DMS114 treated with DMSO at 0.1 percent for 48 hours (cell line): ENCODE measurements at regions not wholly inside any gene's neighbourhood (a gene's known extent, or its start where the extent isn't known, plus 50 kb on each side); places are given as distances from the start of the nearest gene placed in this dataset.

Source experiments
- DNase-seq: peaks from one replicate; lab custom pipeline; 2025; ENCODE audit not compliant: unreplicated experiment; lab: John Stamatoyannopoulos, UW

DNA sequence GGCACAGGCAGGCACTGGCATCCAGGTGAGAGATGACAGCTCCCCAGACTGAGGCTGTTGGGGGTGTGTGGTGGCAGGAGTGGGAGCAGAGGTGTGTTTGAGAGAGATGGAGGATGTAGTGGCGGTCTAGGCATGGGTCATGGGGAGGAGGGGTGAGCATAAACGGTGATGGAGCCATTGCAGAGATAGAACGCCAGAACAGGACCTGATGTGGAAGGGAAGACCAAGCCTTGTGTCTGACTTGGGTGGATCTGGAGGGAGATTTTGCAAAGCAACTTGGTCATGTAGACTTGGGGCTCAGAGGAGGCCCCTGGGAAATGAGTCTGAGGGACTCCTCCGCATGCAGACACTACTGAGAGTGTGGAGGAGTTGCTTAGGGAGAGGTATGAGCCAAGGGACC lies 50.0 kb upstream of the CLDN5 start:
- DNase-seq: no peak

DNA sequence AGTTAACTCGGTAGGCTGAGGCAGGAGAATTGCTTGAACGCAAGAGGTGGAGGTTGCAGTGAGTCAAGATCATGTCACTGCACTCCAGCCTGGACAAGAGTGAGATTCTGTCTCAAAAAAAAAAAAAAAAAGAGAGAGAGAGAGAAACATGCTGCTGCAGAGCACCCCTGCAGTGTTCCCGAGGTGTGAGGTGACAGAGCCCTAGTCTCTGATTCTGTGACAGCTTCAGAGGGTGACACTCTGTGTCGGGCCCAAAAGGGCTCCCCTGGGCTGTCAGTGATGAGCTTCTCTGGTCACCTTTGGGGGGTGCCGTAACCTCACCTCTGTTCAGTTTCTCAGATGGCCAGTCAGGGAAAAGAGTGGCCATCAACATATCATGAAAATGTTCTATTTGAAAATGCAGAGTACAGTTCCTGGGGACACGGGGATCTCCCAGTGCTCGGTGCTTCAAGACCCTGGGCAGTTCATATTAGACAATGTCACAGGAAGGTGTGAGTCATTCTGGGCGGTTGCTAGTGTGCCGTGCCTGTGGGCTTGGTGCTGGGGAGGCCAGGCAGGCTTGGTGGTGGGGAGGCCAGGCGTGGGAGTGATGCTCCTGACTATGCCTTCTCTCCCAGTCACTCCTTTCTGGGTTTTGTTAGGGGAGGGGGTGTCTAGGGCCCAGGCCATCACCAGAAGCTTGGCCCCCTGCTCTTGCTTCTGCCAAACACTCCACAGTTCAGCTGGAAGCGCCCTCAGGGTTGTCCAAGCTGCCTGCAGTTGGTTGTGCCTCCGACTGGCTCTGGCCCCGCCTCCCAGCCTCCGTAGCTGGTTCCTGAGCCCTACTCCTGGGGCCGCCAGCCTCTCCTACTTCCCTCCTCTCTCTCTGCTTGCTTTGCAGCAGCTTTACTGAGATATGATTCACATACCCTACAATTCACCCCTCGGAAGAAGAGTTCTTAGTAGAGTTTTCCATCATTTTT lies 52.5 kb upstream of the CLDN5 start:
- DNase-seq: no peak

DNA sequence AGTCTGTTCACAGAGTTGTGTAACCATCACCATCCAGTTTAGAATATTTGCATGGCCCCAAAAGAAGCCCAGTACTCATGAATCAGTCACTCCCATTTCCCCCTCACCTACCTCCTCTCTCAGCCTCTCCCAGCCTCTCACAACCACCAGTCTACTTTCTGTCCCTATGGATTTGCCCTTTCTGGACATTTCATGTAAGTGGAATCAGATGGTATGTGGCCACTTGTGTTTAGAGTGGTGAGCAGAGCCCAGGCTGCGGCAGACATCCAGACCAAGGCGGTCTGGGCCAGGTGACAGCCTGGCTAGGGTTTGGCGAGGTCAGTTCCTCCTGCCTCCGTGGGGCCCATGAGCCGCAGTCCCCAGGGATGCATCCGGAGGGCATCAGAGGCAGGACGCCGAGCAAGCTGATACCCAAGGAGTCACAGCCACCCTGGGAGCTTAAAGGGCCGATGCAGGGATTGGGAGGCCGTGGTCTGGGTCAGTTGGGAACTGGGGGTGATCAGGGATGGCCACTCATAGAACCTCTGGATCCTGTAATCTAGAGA lies 53.3 kb upstream of the CLDN5 start:
- no peak for DNase-seq

DNA sequence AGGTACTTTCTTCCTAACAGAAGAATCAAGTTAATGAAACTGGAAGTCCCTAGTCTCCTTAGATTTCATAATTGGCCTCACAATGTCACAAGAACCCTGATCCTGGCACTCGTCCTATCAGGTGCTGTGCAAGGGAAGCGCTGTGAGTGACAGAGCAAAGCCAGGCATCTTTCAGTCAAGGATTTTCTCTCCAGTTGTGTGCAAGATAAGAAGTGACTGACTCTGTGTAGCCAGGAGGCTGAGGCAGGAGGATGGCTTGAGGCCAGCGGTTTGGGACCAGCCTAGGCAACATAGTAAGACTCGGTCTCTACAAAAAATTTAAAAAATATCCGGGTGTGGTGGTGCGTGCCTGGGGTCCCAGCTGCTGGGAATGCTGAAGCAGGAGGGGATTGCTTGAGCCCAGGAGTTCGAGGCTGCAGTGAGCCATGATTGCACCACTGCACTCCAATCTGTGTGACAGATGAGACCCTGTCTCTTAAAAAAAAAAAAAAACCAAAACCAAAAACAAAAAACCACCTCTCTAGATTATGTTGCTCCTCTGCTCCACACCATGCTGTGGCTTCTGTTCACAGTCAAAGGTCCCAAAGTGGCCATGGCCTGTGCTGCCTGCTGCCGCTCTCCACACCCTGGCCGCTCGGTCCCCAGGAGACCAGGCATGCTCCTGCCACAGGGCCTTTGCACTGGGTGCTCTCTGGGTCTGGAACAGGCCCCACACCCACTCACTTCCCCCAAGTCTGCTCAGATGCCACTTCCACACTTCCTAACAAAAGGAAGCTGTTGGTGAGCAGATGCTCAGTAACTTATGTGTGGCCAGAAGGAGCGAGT lies 54.2 kb upstream of the CLDN5 start:
- no peak for DNase-seq

DNA sequence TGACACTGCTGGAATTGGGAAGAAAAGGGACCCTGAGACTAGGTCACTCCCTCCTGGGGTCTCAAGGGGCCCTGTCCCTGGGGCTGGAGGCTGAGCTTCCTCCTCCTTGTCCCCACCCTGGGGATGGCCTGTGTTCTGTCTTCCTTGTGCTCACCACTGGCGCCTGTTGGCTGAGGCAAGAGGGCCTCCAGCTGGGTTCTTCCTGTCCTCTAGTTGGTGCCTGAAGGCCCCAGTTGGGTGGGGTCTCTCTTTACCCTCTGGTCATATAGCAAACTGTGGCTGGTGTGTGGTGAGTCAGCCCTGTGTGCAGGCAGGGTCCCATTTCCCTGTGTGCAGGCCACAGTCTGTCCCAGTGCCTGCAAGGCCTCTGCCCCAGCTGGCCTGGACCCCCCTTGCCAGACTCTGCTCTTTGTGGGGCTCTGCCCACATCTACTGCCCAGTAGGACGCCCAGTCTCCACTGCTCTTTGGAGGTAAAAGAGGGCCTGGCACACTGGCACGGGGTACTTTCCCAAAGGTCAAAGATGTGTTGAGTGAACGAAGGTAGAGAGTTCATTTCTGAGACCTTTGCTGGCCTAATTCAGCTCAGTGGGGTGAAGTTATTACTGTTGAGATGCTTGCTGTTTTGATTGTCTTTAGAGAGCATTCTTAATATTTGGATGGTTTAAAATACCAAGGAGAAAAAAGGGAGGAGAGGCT lies 55.1 kb upstream of the CLDN5 start:
- DNase-seq: no peak

DNA sequence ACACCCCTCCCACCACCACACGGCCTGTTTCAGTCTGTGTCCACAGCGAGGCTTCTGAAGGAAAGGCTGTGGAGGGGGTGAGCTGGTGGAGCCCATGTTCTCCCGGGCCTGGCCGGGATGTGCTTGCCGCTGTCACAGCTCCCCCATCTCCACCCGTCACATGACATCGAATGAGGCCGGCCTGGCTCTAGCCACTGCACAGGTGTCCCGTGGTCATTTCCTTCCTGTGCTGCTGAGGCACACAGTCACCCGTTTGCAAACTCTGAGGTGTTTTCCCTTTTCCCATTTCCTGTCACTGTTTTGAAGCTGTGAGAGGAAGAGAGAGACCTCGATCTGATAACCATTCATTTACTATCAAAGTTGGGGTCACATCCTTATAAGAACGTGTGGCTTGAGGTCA lies 55.7 kb upstream of the CLDN5 start:
- DNase-seq: no peak

DNA sequence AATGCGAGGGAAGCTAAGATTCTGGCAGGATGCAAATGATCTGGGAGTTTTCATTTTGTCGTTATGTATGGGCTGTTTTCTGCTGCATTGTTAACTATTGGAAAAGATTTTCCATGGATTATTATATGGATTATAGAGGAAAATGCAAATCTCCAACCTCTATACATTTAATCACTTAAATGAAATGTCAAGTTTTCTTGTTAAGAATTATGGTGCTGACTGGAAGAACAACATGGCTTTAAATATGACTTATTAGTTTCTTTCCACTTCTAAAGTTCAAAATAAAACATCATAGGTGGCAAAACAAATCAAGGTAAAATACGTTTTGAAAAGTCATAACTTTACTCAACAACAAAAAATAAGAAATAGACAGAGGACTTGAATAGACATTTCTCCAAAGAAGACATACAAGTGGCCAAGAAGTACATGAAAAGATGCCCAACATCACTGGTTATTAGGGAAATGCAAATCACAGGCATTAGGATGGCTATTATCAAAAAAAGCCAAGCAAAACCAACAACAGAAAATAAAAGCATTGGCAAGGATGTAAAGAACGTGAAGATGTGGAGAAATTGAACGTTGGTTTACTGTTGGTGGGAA lies 56.2 kb upstream of the CLDN5 start:
- no peak for DNase-seq

DNA sequence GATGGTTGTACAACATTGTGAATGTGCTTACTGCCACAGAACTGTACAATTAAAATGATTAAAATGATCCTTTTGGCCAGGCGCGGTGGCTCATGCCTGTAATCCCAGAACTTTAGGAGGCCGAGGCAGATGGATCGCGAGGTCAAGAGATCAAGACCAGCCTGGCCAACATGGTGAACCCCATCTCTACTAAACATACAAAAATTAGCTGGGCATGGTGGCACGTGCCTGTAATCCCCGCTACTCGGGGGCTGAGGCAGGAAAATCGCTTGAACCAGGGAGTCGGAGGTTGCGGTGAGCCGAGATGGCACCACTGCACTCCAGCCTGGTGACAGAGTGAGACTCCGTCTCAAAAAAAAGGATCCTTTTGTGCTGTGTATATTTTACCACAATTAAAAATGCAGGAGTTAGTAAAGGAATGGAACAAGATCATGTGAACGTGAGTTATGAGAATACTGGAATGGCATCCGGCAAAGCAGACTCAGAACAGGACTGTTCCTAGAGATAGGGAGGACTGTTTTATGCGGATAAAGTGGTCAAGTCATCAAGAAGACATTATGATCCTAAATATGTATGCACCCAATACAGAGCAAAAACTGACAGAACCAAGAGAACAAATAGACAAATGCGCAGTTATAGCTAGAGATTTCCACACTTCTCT lies 58.0 kb upstream of the CLDN5 start:
- no peak for DNase-seq

DNA sequence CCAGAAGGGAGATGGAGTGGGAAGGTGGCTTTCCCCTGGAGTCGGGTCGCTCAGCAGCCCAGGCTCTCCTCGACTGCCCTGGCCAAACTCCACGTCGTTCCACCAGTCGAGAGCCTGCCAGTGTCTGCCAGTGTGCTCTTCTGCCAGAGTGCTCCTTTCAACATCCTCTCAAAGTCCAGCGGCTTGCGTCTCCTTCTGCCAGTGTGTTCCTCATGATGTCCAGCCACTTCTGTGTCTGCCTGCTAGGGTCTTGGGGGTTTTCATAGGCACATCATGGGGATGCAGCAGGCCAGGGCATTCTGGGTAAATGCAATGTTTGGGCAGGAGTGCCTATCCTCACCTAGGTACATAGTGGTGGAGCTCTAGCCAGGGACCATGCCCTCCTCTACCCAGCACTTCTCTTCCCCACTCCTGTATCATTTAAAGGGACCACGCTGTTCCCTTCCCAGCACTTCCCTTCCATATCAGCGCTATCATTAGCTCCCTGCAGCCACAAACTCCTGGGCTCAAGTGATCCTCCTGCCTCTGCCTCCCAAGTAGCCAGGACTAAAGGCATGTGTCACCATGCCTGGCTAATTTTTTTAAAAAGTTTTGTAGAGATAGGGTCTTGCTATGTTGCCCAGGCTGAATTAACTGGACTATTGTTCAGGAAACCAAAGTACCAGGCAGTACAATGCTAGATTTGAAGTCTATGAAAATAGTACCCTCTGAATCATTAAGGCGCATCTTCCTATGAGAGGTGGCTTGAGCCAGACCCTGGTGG lies 62.9 kb upstream of the CLDN5 start:
- no peak for DNase-seq

DNA sequence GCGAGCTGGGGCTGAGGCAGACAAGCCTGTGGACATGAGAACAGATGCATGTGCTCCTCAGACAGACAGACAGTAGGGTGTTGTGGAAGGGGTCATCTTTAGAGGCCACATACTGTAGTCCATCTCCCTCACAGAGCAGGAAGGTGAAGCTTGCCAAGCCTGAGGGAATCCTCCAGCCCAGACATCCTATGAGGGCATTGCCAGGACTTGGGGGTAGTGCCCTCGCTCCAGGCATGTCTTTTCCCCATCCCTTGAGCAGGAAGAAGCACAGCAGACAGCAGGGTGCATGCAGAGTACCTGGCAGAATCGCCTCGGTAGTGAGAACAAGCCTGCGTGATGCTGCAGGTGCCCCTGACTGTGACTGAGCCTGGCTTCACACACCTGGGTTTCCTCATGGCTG lies 66.5 kb upstream of the CLDN5 start:
- DNase-seq: no peak

DNA sequence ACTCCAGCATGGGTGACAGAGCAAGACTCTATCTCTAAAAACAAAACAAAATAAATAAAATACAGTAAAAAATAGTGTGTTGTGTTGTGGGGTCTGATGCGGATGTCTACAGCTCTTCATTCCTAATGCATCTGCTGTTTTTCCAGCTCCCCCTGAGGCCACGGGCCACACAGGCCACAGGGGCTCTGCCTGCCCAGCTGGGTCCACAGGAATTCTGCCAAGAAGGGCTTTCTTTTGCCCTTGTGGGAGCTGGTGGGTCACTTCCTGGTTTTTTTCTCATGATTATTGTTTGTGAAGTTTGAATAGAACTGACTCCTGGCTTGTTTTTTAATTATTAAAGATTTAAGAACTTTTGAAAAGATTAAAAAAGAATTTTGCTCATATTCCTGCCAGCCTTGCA lies 67.4 kb upstream of the CLDN5 start:
- DNase-seq: no peak

DNA sequence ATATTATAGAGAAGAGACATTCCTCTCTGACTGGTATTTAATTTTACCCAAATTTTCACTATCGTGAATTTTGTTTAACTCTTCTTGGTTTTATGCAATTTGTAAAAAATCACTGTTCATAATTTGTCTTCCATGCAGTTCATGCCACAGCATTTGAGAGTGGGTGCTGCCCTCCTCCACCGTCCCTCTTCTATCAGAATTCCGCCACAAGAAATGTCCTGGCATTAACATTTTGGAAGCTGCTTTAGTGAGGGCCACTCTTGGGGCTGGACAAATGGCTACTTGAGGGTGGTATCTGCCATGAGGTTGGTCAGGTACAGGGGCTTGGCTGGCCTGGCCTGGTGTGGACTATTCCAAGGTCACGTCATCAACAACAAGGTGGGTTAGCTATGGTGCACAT lies 68.3 kb upstream of the CLDN5 start:
- DNase-seq: no peak

DNA sequence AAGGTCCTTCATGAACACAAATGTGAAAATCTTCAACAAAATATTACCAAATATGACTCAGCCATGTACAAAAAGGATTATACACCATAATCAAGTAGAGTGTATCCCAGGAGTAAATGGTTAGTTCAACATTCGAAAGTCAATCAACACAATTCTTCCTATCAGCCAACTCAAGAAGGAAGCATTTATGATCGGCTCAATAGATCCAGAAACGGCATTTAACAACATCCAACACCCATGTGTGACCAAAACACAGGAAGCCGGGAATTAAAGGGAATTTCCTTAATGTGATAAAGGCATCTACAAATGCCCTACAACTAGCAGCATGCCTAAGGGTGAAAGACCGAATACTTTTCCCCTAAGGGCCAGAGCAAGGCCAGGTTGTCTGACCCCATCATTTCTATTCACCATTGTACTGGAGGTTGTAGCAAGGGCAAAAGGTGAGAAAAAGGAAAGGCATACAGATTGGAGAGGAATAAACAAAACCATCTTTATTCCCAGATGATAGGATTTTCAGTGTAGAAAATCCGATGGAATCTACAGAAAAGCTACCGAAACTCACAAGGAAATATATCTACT lies 69.9 kb upstream of the CLDN5 start:
- no peak for DNase-seq

DNA sequence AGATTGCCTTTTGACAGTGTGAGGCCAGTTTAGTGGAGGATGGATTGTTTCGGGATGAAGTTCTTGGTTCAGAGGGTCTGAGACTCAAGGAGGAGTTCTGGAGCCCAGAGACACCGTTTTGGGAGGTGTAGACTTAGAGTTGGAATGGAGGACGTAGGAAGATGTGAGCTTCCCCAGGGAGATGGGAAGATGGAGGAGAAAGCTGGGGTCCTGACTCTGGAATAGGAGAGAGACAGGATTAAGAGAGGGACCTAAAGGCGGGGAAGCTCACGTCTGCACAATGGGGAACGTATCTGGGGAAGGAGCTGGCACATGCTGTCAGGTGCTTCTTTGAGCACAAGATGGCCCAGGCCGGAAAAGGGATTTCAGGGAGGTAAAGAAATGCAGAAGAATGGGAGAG lies 71.3 kb upstream of the CLDN5 start:
- no peak for DNase-seq

DNA sequence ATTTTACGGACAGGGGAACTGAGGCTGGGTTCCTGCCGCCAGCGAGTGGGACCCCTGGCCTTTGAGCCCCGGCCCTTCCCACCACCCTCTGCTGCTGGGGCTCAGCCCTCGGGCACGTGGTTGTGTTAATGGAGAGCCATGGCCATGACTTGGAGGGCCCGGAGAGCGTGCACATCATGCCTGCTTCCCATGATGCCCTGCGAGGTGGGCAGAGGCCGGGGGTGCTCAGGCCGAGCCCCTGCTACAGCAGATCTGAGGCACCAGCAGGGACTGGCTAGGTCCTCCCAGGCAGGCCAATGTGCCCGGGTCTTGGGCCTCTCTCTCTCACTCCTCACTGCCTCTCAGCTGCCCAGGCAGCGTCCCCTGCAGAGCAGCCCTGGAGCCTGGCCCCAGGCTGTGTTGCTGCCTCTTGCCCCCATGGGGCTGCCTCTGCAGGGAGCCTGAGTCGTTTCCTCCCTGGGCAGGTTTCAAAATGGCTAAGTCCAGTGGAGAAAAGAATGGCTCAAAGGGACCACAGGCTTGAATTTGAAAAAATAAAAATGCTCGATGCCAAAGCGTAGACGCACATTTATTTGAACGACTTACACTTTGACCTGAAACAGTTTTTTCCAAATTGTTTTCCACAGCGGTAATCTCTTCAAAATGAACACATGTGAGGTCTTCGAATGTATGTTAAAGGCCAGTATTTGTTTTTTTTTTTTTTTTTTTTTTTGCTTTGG lies 72.6 kb upstream of the CLDN5 start:
- no peak for DNase-seq

DNA sequence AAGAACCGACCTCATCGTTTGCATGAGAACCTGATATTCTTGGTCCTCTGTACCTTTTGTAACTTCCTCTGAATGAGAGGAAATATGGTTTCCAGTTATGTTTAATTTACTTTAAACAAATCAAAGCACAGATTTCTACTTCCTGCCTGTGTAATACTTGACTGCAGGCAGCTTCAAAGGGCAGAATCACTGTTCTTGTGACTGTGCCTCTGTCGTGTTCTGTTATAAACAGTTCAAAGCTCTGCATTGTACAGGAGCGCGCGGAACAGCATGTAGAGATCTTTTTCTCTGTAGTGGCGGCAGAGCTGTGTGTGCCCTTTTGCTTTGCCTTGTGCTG lies 73.2 kb upstream of the CLDN5 start:
- no peak for DNase-seq

DNA sequence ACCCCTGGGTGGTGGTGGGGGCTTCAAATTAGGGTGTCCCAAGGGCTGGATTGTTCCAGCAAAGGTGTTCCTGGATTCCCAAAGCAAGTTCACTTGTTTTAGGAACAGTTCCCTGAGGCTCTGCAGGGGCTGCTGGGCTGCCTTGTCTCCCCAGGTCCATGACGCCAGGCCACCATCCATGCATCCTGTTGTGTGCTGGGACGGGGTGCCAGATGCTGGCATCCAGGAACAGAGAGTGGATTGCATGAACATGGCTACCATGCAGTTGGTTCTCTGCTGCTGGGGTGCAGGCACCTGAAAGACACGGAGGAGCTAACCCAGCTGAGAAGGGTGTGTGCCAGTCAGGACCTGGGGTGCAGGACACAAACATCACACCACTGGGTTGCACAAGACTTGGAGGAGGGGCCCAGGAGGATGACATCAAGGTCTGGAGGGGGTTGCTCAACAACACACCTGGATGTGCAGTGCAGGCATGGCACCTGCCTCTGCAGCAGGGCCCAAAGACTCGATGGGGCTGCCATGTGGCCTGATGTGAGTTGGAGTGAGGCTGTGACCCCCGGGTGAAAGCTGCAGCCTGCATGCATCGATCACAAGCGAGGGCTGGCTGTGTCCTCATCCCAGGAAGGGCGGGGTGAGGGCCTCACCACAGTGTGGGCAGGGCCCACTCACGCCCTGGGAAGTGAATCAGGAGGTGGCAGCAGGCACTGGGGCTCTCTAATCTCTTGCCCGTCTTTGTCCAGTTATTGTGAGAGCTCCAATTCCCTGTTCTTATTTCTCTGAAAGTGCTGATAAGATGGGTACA lies 74.0 kb upstream of the CLDN5 start:
- no peak for DNase-seq

DNA sequence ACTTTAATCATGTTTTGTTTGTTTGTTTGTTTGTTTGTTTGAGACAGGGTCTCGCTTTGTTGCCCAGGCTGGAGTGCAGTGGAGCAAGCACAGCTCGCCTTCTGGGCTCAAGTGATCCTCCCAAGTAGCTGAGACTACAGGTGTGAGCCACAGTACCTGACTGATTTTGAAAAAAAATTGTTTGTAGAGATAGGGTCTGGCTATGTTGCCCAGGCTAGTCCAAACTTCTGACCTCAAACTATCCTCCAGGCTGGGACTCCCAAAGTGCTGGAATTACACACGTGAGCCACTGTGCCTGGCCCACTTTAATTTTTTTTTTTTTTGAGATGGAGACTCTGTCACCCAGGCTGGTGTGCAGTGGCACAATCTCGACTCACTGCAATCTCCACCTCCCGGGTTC lies 74.8 kb upstream of the CLDN5 start:
- DNase-seq: no peak
